NT2/D1 (cell line): ENCODE measurements at regions not wholly inside any gene's neighbourhood (a gene's known extent, or its start where the extent isn't known, plus 50 kb on each side); places are given as distances from the start of the nearest gene placed in this dataset.

Source experiments
- SUZ12 ChIP-seq: IDR thresholded peaks from 2 replicates; pipeline ENCODE4 v1.6.1; 2011; ENCODE audit not compliant: insufficient read length, insufficient read depth; ENCODE audit errors: extremely low read depth
- YY1 ChIP-seq: IDR thresholded peaks from 2 replicates; pipeline ENCODE4 v1.6.1; 2011; ENCODE audit not compliant: insufficient read length, insufficient read depth
- ZNF274 ChIP-seq: IDR thresholded peaks from 2 replicates; pipeline ENCODE4 v1.6.1; 2011; ENCODE audit warnings: mild to moderate bottlenecking, low read depth, low read length

DNA sequence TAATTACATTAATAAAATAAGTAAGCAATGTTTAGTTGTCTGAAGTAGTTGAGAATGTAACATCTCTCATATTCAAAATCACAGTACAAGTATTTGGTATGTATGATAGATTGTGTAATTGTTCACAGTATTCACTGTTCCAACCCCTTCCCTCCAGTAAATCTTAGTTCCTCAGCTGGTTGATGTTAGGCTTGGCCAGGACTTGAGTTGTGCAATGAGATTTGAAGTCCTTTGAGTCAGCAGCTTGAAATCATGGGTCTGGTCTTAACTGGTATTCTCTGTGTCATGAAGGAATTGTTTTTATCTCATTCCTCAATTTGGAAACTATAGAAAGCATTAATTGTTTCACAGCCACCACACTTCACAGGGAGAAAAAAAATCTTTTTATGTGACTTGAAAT is 477.1 kb downstream of the FSCB start:
- TF ChIP-seq ZNF274 (no peak), YY1 (no peak), SUZ12 (no peak)
